HUDEP-2 (cell line): ENCODE measurements at regions not wholly inside any gene's neighbourhood (a gene's known extent, or its start where the extent isn't known, plus 50 kb on each side); places are given as distances from the start of the nearest gene placed in this dataset.
"Not testable (repeated sequence)": the region's sequence is repeated elsewhere in the genome, so short reads cannot be mapped to it uniquely, and the experiment has no call there.

Source experiments
- DNase-seq, 76 experiments: peaks; one replicate each; lab custom pipeline; 2025; ENCODE audit not compliant: unreplicated experiment in 76 of 76; lab: John Stamatoyannopoulos, UW

DNA sequence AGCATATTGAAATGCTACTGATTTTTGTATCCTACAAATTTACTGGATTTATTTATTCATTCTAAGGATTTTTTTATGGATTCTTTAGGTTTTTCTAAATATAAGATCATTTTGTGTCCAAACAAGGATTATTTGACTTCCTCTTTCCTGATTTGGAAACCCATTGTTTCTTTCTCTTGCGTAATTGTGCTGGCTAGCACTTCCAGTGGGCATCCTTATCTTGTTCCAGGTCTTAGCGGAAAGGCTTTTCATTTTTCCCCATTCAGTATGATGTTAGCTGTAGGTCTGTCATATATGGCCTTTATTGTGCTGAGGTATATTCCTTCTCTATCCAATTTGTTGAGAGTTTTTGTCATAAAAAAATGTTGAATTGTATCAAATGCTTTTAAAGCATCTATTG is 57.2 kb upstream of the RHOJ start:
- no peak for DNase-seq

GRCh38 chr14:63134801-63135200 is 69.4 kb upstream of the RHOJ start:
- peak in 5 of 76 experiments; percentile 0 to 18 (median 5) for DNase-seq

GRCh38 chr14:63130531-63130930 is 73.7 kb upstream of the RHOJ start:
- DNase-seq: no peak

GRCh38 chr14:63106487-63106886 is 61.2 kb upstream of the KCNH5 start:
- DNase-seq: not testable (repeated sequence)

- DNase-seq: no peak
These were observed 55.3 kb upstream of the KCNH5 start for GRCh38 chr14:63100552-63100951.

DNA sequence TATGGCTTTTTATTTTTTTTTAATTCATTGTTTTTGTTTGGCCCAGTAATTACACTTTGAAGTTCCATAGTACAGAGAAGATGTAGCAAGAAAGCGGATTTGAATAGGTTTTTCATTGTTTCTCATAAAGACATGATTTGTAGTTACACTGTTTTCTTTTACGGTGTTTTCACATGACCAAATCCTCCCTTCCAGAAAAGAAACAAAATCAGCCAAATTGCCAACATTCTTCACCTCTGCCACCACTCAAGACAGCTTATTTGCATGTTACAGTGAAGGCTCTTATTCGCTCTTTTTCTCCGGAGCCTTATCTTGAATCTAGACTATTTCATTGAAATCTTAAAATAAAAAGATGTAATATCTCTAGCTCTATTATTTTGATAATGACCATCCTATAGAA is 50.9 kb upstream of the KCNH5 start:
- no peak for DNase-seq
